ENCODE measurements at regions not wholly inside any gene's neighbourhood (a gene's known extent, or its start where the extent isn't known, plus 50 kb on each side); places are given as distances from the start of the nearest gene placed in this dataset.

DNA sequence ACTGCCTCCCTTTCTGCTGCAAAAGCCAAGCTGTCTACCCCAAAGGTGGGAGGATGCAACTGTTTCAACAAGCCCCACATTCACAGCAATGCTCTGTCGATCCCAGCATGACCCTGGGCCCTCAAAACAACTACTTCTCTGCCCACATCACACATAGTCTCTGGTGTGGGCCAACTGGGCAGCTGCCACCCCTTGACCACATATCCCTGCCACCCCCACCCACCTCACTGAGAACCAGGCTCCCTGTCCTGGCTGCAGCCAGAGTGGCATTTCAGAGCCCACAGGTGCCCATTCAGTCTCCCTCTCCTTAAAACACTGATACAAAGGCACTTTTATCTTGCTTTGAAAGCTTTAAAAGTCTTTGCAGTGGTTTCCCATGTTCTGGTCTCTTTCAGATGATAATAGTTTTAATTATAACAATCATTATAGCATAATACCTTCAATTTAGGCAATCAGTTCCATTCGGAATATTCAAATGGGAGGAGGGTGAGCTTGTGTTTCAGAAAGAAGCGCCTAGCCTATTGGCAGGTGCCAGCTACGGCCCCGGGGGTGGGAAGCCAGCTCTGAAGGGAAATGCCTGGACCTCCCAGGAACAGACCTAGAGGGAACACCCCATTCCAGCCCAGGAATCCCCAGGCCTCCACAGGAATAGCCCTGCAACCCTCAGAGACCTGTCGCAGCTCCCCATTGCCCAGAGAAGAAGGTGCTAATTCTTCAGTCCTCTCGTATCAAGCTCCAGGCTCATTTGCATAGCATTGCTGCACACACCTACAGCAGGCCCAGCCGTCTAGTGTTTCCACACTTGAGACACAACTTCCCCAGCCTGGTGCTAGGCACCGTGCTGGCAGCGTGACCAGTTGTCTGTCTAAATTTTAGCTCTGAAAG is 90.8 kb downstream of the C5orf15 start:
- ATAC-seq (0 out of 3 replicates have a peak, but pooled peaks have one; percentile 31), DNase-seq (ENCODE audit: low read depth, low spot score) (no peak), FAIRE-seq (no peak)
- no peaks in the 10 kb centered on the region for H3K4me1 ChIP-seq (ENCODE audit: control insufficient read depth, insufficient read depth, low read length)
- no peak overlapping the region for H2AFZ ChIP-seq (ENCODE audit: control insufficient read depth, low read depth, low read length)
- peaks cover 0 to 2% of the 10 kb centered on the region in 2 experiments; a peak in 1 of 4 replicates for H3K27me3 ChIP-seq (replicated peaks in 1 of 2; ENCODE audit: control insufficient read depth in 2 of 2, insufficient read depth in 2 of 2, low read length in 1 of 2)
- no peak overlapping the region for H3K4me2 ChIP-seq (ENCODE audit: control insufficient read depth, insufficient read depth)
- intact Hi-C loops (cut with micrococcal nuclease; ENCODE audit: unreplicated experiment) = no loop called here
- H3K27ac ChIP-seq (ENCODE audit: control insufficient read depth, insufficient read depth) = no peak overlapping the region
- H3K36me3 ChIP-seq (ENCODE audit: control insufficient read depth in 2 of 2, insufficient read depth in 2 of 2, low read length in 1 of 2) = no peaks in the 10 kb centered on the region
- H3K4me3 ChIP-seq = no peak overlapping the region
- ChIA-PET CTCF (interaction anchor here (0.8 to 7.1 kb wide), 2 partner anchors 7 to 67 kb away, joined by 3 to 41 read pairs; no protein-coding TSS in a partner anchor), SMC1A (ENCODE audit: uncharacterized antibody, unreplicated experiment) (interaction anchor here (1.1 to 1.4 kb wide), 2 partner anchors 9 to 26 kb away, joined by 3 to 5 read pairs; no protein-coding TSS in a partner anchor), RAD21 (ENCODE audit: unreplicated experiment) (interaction anchor here (2.2 to 4.2 kb wide), 2 partner anchors 8 to 92 kb away, joined by 7 to 19 read pairs; no protein-coding TSS in a partner anchor), POLR2A (interaction anchor here (0.5 kb wide), 1 partner anchor 79 kb away, joined by 3 read pairs; no protein-coding TSS in a partner anchor)
- WGBS (ENCODE audit: insufficient coverage, insufficient replicate concordance, low lambda C conversion rate, missing lambda C conversion rate) = 43% methylated on average over 10 of the region's 10 CpGs
- no TSS peak for BruUV-seq (replicated peaks)
- H3K9me3 ChIP-seq (replicated peaks; ENCODE audit: control insufficient read depth, insufficient read depth, low read length) = no peaks in the 10 kb centered on the region; the same call in 2 of the 3 replicates
- no peaks in the 10 kb centered on the region for H3K79me2 ChIP-seq (ENCODE audit: control insufficient read depth, insufficient read depth, low read length)
- H3K9ac ChIP-seq (ENCODE audit: control insufficient read depth, insufficient read depth, low read length) = no peak overlapping the region
- H4K20me1 ChIP-seq (ENCODE audit: control insufficient read depth, insufficient read depth) = no peaks in the 10 kb centered on the region
- in situ Hi-C loops (cut with MboI) = no loop called here
- TF ChIP-seq CBFB (IDR thresholded peaks at IDR 0.05; ENCODE audit: low read depth) (no peak), TCF3 (IDR thresholded peaks at IDR 0.05; ENCODE audit: borderline replicate concordance, insufficient read depth, low read depth, low read length) (no peak), MTA3 (IDR thresholded peaks at IDR 0.05; ENCODE audit: borderline replicate concordance, low read length) (no peak), PAX5 (IDR thresholded peaks at IDR 0.05; ENCODE audit: borderline replicate concordance, low read depth, low read length) (no peak), SMC3 (IDR thresholded peaks at IDR 0.05; ENCODE audit: borderline replicate concordance, low read length) (no peak), CBX3 (IDR thresholded peaks at IDR 0.05; ENCODE audit: borderline replicate concordance, low read depth) (no peak), STAT1 (conservative IDR thresholded peaks at IDR 0.05) (no peak), TCF12 (IDR thresholded peaks at IDR 0.05; ENCODE audit: low read depth, low read length) (no peak), RAD21 (IDR thresholded peaks at IDR 0.05; ENCODE audit: insufficient read depth, low read depth, low read length) (no peak), NBN (IDR thresholded peaks at IDR 0.05) (no peak), ESRRA (IDR thresholded peaks at IDR 0.05; ENCODE audit: low read length) (no peak), NR2F1 (conservative IDR thresholded peaks at IDR 0.05) (no peak), HCFC1 (IDR thresholded peaks at IDR 0.05; ENCODE audit: low read length) (no peak)
- TF ChIP-seq, protein P1, sequence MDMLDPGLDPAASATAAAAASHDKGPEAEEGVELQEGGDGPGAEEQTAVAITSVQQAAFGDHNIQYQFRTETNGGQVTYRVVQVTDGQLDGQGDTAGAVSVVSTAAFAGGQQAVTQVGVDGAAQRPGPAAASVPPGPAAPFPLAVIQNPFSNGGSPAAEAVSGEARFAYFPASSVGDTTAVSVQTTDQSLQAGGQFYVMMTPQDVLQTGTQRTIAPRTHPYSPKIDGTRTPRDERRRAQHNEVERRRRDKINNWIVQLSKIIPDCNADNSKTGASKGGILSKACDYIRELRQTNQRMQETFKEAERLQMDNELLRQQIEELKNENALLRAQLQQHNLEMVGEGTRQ (IDR thresholded peaks at IDR 0.05; ENCODE audit: borderline replicate concordance, low read depth, low read length) = no peak
- TF ChIP-seq, protein P2, sequence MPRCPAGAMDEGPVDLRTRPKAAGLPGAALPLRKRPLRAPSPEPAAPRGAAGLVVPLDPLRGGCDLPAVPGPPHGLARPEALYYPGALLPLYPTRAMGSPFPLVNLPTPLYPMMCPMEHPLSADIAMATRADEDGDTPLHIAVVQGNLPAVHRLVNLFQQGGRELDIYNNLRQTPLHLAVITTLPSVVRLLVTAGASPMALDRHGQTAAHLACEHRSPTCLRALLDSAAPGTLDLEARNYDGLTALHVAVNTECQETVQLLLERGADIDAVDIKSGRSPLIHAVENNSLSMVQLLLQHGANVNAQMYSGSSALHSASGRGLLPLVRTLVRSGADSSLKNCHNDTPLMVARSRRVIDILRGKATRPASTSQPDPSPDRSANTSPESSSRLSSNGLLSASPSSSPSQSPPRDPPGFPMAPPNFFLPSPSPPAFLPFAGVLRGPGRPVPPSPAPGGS (IDR thresholded peaks at IDR 0.05; ENCODE audit: borderline replicate concordance, insufficient read depth, low read depth, low read length, poor library complexity, severe bottlenecking) = no peak
- TF ChIP-seq, protein P3, sequence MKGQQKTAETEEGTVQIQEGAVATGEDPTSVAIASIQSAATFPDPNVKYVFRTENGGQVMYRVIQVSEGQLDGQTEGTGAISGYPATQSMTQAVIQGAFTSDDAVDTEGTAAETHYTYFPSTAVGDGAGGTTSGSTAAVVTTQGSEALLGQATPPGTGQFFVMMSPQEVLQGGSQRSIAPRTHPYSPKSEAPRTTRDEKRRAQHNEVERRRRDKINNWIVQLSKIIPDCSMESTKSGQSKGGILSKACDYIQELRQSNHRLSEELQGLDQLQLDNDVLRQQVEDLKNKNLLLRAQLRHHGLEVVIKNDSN (IDR thresholded peaks at IDR 0.05; ENCODE audit: borderline replicate concordance, extremely low read length, insufficient read depth, low read depth, low read length) = no peak
- TF ChIP-seq, protein P4, sequence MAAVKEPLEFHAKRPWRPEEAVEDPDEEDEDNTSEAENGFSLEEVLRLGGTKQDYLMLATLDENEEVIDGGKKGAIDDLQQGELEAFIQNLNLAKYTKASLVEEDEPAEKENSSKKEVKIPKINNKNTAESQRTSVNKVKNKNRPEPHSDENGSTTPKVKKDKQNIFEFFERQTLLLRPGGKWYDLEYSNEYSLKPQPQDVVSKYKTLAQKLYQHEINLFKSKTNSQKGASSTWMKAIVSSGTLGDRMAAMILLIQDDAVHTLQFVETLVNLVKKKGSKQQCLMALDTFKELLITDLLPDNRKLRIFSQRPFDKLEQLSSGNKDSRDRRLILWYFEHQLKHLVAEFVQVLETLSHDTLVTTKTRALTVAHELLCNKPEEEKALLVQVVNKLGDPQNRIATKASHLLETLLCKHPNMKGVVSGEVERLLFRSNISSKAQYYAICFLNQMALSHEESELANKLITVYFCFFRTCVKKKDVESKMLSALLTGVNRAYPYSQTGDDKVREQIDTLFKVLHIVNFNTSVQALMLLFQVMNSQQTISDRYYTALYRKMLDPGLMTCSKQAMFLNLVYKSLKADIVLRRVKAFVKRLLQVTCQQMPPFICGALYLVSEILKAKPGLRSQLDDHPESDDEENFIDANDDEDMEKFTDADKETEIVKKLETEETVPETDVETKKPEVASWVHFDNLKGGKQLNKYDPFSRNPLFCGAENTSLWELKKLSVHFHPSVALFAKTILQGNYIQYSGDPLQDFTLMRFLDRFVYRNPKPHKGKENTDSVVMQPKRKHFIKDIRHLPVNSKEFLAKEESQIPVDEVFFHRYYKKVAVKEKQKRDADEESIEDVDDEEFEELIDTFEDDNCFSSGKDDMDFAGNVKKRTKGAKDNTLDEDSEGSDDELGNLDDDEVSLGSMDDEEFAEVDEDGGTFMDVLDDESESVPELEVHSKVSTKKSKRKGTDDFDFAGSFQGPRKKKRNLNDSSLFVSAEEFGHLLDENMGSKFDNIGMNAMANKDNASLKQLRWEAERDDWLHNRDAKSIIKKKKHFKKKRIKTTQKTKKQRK (IDR thresholded peaks at IDR 0.05; ENCODE audit: low read depth, low read length) = no peak
